ENCODE measurements at regions not wholly inside any gene's neighbourhood (a gene's known extent, or its start where the extent isn't known, plus 50 kb on each side); places are given as distances from the start of the nearest gene placed in this dataset.
A peak's percentile ranks its signal among the peaks of the same experiment; 100 is the strongest.

- no peak for TF ChIP-seq CTCF (conservative IDR thresholded peaks at IDR 0.05)
- TF ChIP-seq ZFX (IDR thresholded peaks at IDR 0.05), result no peak
- H3K27ac ChIP-seq, result no peak overlapping the region
Measured at GRCh38 chr3:154753101-154753500, 323.1 kb upstream of the GPR149 start.

- peak overlapping the region; percentile 47 for H3K27ac ChIP-seq
- TF ChIP-seq CTCF (conservative IDR thresholded peaks at IDR 0.05), result no peak
- no peak for TF ChIP-seq ZFX (IDR thresholded peaks at IDR 0.05)
Measured at GRCh38 chr3:154749514-154749913, 319.5 kb upstream of the GPR149 start.

GRCh38 chr3:154745929-154746328 lies 315.9 kb upstream of the GPR149 start:
- no peak overlapping the region for H3K27ac ChIP-seq
- TF ChIP-seq CTCF (conservative IDR thresholded peaks at IDR 0.05) (peak; percentile 81), ZFX (IDR thresholded peaks at IDR 0.05) (no peak)

- TF ChIP-seq CTCF (conservative IDR thresholded peaks at IDR 0.05) (no peak), ZFX (IDR thresholded peaks at IDR 0.05) (no peak)
- H3K27ac ChIP-seq, result no peak overlapping the region
Measured at GRCh38 chr3:154745122-154745521, 315.1 kb upstream of the GPR149 start.

DNA sequence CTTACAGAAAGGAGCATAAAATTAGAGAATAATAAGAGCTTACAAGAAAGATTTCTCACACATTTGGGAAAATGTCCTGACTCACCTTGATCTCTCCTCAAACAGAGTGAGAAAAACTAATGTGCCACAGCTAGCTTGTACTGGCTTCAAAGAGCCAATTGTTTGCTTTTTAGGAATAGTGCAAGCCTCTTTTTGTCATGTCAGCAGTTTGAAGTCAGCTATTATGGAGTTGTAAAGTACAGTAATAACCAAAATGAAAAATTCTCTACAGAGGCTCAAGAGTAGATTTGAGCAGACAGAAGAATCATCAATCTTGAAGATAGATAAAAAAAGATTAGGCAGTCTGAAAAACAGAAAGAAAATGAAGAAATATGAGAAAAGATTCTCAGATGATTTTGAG lies 313.4 kb upstream of the GPR149 start:
- no peak overlapping the region; the same call in 1 of the 2 replicates for H3K27ac ChIP-seq
- TF ChIP-seq CTCF (conservative IDR thresholded peaks at IDR 0.05), result no peak
- TF ChIP-seq ZFX (IDR thresholded peaks at IDR 0.05), result no peak

GRCh38 chr3:154734468-154734867 lies 304.5 kb upstream of the GPR149 start:
- H3K27ac ChIP-seq, result no peak overlapping the region
- no peak for TF ChIP-seq ZFX (IDR thresholded peaks at IDR 0.05)
- TF ChIP-seq CTCF (conservative IDR thresholded peaks at IDR 0.05), result no peak

DNA sequence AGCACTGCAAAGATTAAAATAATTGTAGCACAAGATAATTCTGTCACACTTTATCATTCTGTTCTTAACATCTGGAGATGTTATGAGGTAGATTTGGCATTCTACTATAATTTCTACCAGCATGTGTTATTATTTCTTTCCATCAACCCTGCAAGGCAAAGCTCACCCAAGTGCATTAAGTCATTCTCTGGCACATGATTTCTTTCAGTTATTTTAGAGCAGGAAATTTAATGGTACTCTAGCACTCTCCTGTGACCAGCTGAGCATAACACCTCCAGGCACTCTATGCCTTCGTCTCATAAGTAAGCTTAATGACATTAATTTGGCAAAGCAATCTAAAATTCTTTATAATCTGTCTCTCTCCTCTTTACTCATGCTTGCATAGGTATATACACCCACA lies 300.2 kb upstream of the GPR149 start:
- no peak overlapping the region for H3K27ac ChIP-seq
- TF ChIP-seq CTCF (conservative IDR thresholded peaks at IDR 0.05), result peak; percentile 39
- no peak for TF ChIP-seq ZFX (IDR thresholded peaks at IDR 0.05)
